Eye (tissue), 1 donor: ENCODE measurements at regions not wholly inside any gene's neighbourhood (a gene's known extent, or its start where the extent isn't known, plus 50 kb on each side); places are given as distances from the start of the nearest gene placed in this dataset.
"Not testable (repeated sequence)": the region's sequence is repeated elsewhere in the genome, so short reads cannot be mapped to it uniquely, and the experiment has no call there.

Experiments used
- DNase-seq: peaks from one replicate; pipeline ENCODE4 v3.0.0-alpha.2; 2015

GRCh38 chr11:24407733-24408132, 89.1 kb upstream of the LUZP2 start:
- DNase-seq = no peak

- DNase-seq = no peak
Measured at GRCh38 chr11:24408202-24408601, 88.7 kb upstream of the LUZP2 start.

- no peak for DNase-seq
Measured at GRCh38 chr11:24411791-24412190, 85.1 kb upstream of the LUZP2 start.

- DNase-seq = no peak
Measured at GRCh38 chr11:24412722-24413121, 84.1 kb upstream of the LUZP2 start.

GRCh38 chr11:24413391-24413790, 83.5 kb upstream of the LUZP2 start:
- DNase-seq = no peak

GRCh38 chr11:24415955-24416636, 80.8 kb upstream of the LUZP2 start:
- not testable (repeated sequence) for DNase-seq

- DNase-seq = no peak
Measured at GRCh38 chr11:24421766-24422165, 75.1 kb upstream of the LUZP2 start.

- no peak for DNase-seq
Measured at GRCh38 chr11:24422376-24422775, 74.5 kb upstream of the LUZP2 start.

GRCh38 chr11:24437123-24437522, 59.7 kb upstream of the LUZP2 start:
- DNase-seq = no peak
